ENCODE measurements at regions not wholly inside any gene's neighbourhood (a gene's known extent, or its start where the extent isn't known, plus 50 kb on each side); places are given as distances from the start of the nearest gene placed in this dataset.
"Not testable (repeated sequence)": the region's sequence is repeated elsewhere in the genome, so short reads cannot be mapped to it uniquely, and the experiment has no call there.

- TF ChIP-seq POLR2AphosphoS5 (IDR thresholded peaks at IDR 0.05; ENCODE audit: borderline replicate concordance, low read depth, low read length); EZH2 (IDR thresholded peaks at IDR 0.05); FOXP2 (optimal IDR thresholded peaks at IDR 0.05; ENCODE audit: control extremely low read depth, extremely low read length, insufficient read depth): not testable (repeated sequence)
These were observed 469.2 kb downstream of the TMEM135 start for GRCh38 chr11:87506946-87507345.
